GM18511 (cell line): ENCODE measurements at regions not wholly inside any gene's neighbourhood (a gene's known extent, or its start where the extent isn't known, plus 50 kb on each side); places are given as distances from the start of the nearest gene placed in this dataset.
"Not testable (repeated sequence)": the region's sequence is repeated elsewhere in the genome, so short reads cannot be mapped to it uniquely, and the experiment has no call there.

Source experiments
- ATAC-seq: cut with Tn5 transposase; IDR thresholded peaks from one replicate; pipeline ENCODE4 v1.9.1; 2021; ENCODE audit warnings: mild to moderate bottlenecking, moderate library complexity; ENCODE audit not compliant: unreplicated experiment

- ATAC-seq: no peak
Measured at GRCh38 chr15:47027322-47027946, 689.9 kb upstream of the SEMA6D start.

GRCh38 chr15:47035475-47036406, 681.6 kb upstream of the SEMA6D start:
- ATAC-seq: no peak

GRCh38 chr15:47037003-47037402, 680.3 kb upstream of the SEMA6D start:
- no peak for ATAC-seq

- ATAC-seq: no peak
Measured at GRCh38 chr15:47039225-47039624, 678.1 kb upstream of the SEMA6D start.

- no peak for ATAC-seq
Measured at GRCh38 chr15:47041301-47041700, 676.0 kb upstream of the SEMA6D start.

GRCh38 chr15:47047981-47048380, 669.3 kb upstream of the SEMA6D start:
- ATAC-seq: not testable (repeated sequence)

- ATAC-seq: no peak
Measured at GRCh38 chr15:47066392-47066791, 650.9 kb upstream of the SEMA6D start.

GRCh38 chr15:47077846-47078245, 639.5 kb upstream of the SEMA6D start:
- not testable (repeated sequence) for ATAC-seq

- no peak for ATAC-seq
Measured at GRCh38 chr15:47095833-47096232, 621.5 kb upstream of the SEMA6D start.

- not testable (repeated sequence) for ATAC-seq
Measured at GRCh38 chr15:47098526-47098925, 618.8 kb upstream of the SEMA6D start.

GRCh38 chr15:47099801-47100200, 617.5 kb upstream of the SEMA6D start:
- ATAC-seq: not testable (repeated sequence)

- not testable (repeated sequence) for ATAC-seq
Measured at GRCh38 chr15:47108800-47109199, 608.5 kb upstream of the SEMA6D start.

GRCh38 chr15:47116698-47117097, 600.6 kb upstream of the SEMA6D start:
- ATAC-seq: no peak

- ATAC-seq: no peak
Measured at GRCh38 chr15:47119349-47119748, 598.0 kb upstream of the SEMA6D start.

- ATAC-seq: no peak
Measured at GRCh38 chr15:47124430-47125102, 592.7 kb upstream of the SEMA6D start.

- no peak for ATAC-seq
Measured at GRCh38 chr15:47129033-47129432, 588.3 kb upstream of the SEMA6D start.

GRCh38 chr15:47131450-47131849, 585.9 kb upstream of the SEMA6D start:
- ATAC-seq: not testable (repeated sequence)

GRCh38 chr15:47135267-47135666, 582.0 kb upstream of the SEMA6D start:
- no peak for ATAC-seq

GRCh38 chr15:47136236-47136635, 581.1 kb upstream of the SEMA6D start:
- ATAC-seq: no peak

GRCh38 chr15:47139965-47140364, 577.3 kb upstream of the SEMA6D start:
- no peak for ATAC-seq

- no peak for ATAC-seq
Measured at GRCh38 chr15:47157827-47158226, 559.5 kb upstream of the SEMA6D start.

GRCh38 chr15:47158573-47158972, 558.7 kb upstream of the SEMA6D start:
- ATAC-seq: no peak
